HG02610 (cell line): ENCODE measurements at regions not wholly inside any gene's neighbourhood (a gene's known extent, or its start where the extent isn't known, plus 50 kb on each side); places are given as distances from the start of the nearest gene placed in this dataset.

Experiments used
- ATAC-seq: cut with Tn5 transposase; IDR thresholded peaks from one replicate; pipeline ENCODE4 v1.9.1; 2021; ENCODE audit warnings: mild to moderate bottlenecking, moderate library complexity; ENCODE audit not compliant: unreplicated experiment

- ATAC-seq: no peak
These were observed 113.1 kb downstream of the C9orf50 start for GRCh38 chr9:129507805-129508204.

DNA sequence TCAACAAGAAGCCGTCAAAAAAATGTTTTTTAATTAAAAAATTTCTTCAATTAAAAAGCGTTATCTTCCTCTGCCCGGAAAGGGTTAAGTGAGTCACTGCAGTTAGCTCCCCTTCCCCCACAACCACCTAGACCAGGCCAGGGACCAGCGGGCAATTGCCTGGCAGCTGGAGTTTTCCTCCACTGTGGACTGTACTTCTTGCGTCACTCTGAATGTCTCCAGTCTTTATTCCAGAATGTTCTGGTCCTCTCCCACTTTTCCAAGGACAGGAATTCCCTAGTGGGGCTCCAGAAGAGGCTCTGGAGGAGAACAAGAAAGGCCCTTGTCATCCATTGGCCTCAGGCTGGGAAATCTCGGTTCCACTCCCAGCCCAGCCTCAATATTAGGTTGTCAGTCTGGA, 114.0 kb downstream of the C9orf50 start:
- no peak for ATAC-seq

GRCh38 chr9:129506041-129506440, 114.9 kb downstream of the C9orf50 start:
- ATAC-seq: no peak

GRCh38 chr9:129505270-129505902, 115.5 kb downstream of the C9orf50 start:
- no peak for ATAC-seq

DNA sequence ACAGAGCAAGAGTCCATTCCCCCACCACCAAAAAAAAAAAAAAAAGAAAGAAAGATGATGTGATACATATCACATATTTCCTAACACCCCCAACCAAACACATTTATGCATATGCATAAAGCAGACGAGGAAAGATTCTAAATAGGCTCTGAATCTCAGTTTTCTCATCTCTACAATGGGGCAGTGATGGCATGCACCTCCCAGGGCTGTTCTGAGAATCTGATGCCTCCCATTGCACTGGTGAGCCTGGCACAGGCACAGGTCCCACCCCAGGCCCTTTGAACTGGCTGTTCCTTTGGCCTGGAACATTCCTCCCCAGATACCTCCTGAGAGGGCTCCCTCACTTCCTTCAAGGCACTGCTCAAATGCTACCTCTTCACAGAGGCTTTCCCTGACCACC, 116.5 kb downstream of the C9orf50 start:
- no peak for ATAC-seq

GRCh38 chr9:129501771-129502319, 119.1 kb downstream of the C9orf50 start:
- ATAC-seq: no peak

DNA sequence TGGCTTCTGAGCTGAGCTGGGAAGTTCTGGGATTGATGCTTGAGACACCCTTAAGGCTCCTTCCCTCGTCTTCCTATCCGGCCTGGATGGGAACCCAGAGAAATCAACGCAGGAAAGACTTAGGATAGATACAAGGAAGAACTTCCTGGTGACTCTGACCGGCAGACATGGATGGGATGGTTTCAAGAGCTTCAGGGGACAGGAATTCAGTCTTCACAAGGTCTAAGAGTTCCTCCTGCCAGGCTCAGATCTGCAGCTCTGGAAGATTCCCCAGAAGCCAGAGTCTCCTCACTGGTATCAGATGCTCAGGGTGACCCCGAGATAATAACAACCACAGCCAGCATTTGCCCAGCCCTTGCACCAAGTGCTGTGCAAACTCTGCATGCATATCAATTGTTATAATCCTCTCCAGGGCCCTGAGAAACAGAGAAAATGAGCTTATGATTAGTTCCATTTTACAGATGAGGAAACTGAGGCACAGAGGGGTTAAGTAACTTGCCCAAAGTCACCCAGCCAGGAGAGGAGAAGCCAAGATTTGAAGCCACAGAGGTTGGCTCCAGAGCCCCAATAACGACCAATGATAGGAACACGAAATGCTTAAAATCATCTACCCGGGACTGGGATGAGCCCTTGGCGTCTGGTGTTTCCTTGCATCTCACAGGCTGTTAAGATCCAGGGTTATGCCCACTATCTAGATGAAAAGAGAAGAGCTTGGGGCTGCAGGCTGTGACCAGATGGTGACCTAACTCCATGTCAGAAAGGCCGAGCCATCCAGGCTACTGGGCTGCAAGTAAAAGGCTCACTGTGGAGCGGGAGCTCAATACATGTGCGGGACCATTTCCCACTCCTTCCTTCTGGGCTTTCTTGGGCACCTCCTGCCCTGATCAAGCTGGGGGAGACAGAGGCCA, 119.8 kb downstream of the C9orf50 start:
- ATAC-seq: no peak

- no peak for ATAC-seq
These were observed 120.6 kb downstream of the C9orf50 start for GRCh38 chr9:129500161-129500862.

- no peak for ATAC-seq
These were observed 122.2 kb downstream of the C9orf50 start for GRCh38 chr9:129498451-129499384.

GRCh38 chr9:129497813-129498450, 123.0 kb downstream of the C9orf50 start:
- no peak for ATAC-seq

DNA sequence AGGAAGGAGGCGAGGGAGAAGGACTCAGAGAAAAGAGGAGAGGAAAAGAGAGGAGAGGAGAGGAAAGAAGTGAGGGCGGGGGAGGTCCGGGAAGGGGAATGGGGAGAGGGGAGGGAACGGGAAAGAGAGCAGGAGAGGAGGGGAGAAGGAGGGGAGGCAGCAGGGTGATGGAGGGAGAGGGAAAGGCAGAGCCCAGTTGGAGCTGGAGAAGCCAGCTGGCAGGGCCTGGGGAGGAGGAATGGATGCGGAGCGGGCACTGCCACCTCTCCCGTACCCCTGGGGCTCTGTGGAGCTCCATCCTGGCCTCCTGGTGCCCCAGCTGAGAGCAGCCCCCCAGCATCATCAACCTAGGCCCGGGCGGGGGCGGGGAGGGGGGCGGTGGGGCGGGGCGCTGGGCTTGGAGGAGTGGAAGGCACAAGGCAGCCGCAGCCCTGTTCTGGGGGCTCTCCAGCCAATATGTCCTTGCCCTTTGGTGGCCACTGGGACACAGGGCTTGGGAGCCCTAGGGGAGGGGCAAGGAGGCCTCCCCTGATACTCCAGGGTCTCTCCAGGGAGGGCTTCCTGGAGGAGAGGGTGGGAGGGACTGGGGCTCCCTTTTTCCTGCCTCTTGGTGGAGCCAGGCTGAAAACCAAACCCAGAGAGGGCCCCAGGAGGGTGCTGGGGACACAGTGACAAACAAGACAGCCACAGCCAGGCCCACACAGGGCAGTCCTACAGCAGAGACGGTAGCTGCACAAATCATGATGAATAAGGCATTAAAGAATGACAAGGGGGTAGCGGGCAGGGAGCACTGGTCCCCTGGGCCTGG, 123.7 kb downstream of the C9orf50 start:
- ATAC-seq: no peak

- ATAC-seq: no peak
These were observed 124.4 kb downstream of the C9orf50 start for GRCh38 chr9:129496473-129497004.

- no peak for ATAC-seq
These were observed 125.1 kb downstream of the C9orf50 start for GRCh38 chr9:129495620-129496472.

DNA sequence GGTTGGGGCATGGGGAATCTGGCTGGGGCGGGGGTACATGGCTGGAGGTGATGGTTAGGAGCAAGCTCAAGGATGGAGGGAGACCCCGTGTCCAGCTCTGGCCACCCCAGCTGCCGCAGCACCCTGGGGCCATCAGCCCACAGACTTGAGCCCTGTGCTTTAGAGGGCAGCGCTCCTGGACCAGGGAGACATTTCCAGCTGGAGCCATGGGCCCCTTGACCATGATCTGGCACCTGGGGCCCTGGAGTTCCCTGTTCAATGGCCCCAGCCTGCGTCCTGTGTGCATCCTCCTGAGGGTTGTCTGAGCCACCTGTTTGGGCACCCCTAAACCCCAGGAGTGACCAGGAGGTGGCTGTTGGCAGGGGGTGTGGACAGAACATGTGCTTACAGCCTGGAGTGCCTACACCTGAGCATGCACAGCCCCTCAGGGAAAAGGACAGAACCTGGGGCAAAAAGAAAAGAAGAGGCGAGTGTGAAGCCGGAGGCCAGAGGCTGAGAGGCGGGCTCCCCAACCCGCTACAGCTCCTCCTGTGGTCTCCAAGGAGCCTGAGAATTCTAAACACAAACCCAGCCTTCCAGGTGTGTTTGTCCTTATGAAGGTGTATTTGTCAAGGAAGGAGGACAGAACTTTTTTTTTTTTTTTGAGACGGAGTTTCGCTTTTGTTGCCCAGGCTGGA, 126.7 kb downstream of the C9orf50 start:
- ATAC-seq: no peak

DNA sequence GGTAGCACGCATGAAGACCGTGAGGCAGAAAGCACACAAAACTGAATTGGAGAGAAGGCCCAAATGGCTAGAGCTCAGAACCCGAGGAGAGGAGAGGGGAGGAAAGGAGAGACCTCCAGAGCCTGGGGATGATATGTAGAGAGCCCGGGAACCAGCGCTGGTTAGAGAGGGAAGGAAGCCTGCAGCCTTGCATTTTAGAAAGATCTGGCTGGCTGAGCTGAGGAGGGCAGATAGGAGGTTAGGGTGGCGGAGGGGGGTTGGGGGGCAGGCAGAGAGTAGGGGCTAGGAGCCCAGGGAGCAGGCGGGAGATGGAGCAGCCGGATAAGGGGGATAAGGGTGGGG, 127.2 kb downstream of the C9orf50 start:
- ATAC-seq: no peak

GRCh38 chr9:129493002-129493705, 127.7 kb downstream of the C9orf50 start:
- no peak for ATAC-seq

DNA sequence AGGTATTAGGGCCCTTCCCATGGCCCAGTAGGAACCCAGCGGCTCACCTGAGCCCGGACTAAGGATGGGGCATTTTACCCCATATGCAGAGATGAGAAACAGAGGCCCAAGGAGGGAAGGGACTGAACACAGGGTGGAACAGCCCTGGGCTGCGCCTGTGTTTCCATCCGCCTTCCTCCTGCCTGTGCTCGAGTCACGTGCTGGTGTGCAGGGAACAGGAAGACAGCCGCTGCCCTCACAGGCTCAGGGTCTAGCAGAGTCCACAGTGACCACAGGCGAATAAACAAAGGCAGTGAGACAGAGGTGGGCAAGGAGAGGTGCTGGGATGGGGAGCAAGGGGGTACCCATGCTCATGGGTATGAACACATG, 129.4 kb downstream of the C9orf50 start:
- no peak for ATAC-seq
